Esophagus squamous epithelium (tissue), 4 donors: ENCODE measurements at regions not wholly inside any gene's neighbourhood (a gene's known extent, or its start where the extent isn't known, plus 50 kb on each side); places are given as distances from the start of the nearest gene placed in this dataset.

Experiments
- POLR2A ChIP-seq, 4 donors: fragments of 450-650 bp; IDR thresholded peaks; one replicate each; pipeline ENCODE4 v1.6.1; 2017; ENCODE audit warnings: antibody characterized with exemption in 4 of 4, mild to moderate bottlenecking in 4 of 4, moderate library complexity in 3 of 4
- TF ChIP-seq, protein P1 (sequence below), 6 experiments: fragments of 450-650 bp in 4 of 6; fragments of 200-600 bp in 2 of 6; sonication (generic) in 2 of 6; IDR thresholded peaks; one replicate each; pipeline ENCODE4 v1.5.1; 2016 to 2019; ENCODE audit warnings: antibody characterized with exemption in 6 of 6, mild to moderate bottlenecking in 4 of 6, moderate library complexity in 4 of 6

- TF ChIP-seq, protein P1, sequence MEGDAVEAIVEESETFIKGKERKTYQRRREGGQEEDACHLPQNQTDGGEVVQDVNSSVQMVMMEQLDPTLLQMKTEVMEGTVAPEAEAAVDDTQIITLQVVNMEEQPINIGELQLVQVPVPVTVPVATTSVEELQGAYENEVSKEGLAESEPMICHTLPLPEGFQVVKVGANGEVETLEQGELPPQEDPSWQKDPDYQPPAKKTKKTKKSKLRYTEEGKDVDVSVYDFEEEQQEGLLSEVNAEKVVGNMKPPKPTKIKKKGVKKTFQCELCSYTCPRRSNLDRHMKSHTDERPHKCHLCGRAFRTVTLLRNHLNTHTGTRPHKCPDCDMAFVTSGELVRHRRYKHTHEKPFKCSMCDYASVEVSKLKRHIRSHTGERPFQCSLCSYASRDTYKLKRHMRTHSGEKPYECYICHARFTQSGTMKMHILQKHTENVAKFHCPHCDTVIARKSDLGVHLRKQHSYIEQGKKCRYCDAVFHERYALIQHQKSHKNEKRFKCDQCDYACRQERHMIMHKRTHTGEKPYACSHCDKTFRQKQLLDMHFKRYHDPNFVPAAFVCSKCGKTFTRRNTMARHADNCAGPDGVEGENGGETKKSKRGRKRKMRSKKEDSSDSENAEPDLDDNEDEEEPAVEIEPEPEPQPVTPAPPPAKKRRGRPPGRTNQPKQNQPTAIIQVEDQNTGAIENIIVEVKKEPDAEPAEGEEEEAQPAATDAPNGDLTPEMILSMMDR (IDR thresholded peaks at IDR 0.05), result no peak
- TF ChIP-seq POLR2A (IDR thresholded peaks at IDR 0.05), result no peak
Measured at GRCh38 chr13:59474696-59475095, 689.0 kb downstream of the DIAPH3 start.
